DOHH2 (cell line): ENCODE measurements at regions not wholly inside any gene's neighbourhood (a gene's known extent, or its start where the extent isn't known, plus 50 kb on each side); places are given as distances from the start of the nearest gene placed in this dataset.

Experiments
- H3F3A ChIP-seq: fragments of 200-600 bp; sonication (generic), shearing (Covaris generic); 2 replicates; pipeline ENCODE4 v1.6.0; 2016; ENCODE audit warnings: antibody characterized with exemption, mild to moderate bottlenecking; ENCODE audit not compliant: control insufficient read depth, insufficient read depth
- H3K27ac ChIP-seq: fragments of 200-600 bp; sonication (generic); 2 replicates; pipeline ENCODE4 v1.5.1; 2014; ENCODE audit warnings: low read depth, mild to moderate bottlenecking, low read length, moderate library complexity
- H3K27me3 ChIP-seq: fragments of 200-600 bp; sonication (generic); 2 replicates; pipeline ENCODE4 v1.6.1; 2014; ENCODE audit warnings: mild to moderate bottlenecking, low read length, mixed read lengths; ENCODE audit not compliant: control insufficient read depth
- H3K36me3 ChIP-seq: fragments of 200-600 bp; sonication (generic); 2 replicates; pipeline ENCODE4 v1.6.1; 2014; ENCODE audit warnings: mild to moderate bottlenecking, low read length, moderate library complexity, mixed read lengths; ENCODE audit not compliant: control insufficient read depth
- H3K4me1 ChIP-seq: fragments of 200-600 bp; sonication (generic); 2 replicates; pipeline ENCODE4 v1.6.1; 2014; ENCODE audit warnings: mild to moderate bottlenecking, low read length, mixed read lengths; ENCODE audit not compliant: control insufficient read depth
- H3K4me2 ChIP-seq: fragments of 200-600 bp; sonication (generic); 2 replicates; pipeline ENCODE4 v1.6.0; 2014; ENCODE audit warnings: mild to moderate bottlenecking, low read length, moderate library complexity
- H3K4me3 ChIP-seq: fragments of 200-600 bp; sonication (generic); 2 replicates; pipeline ENCODE4 v1.5.1; 2014; ENCODE audit warnings: mild to moderate bottlenecking, low read length, mixed read lengths
- H3K79me2 ChIP-seq: fragments of 200-600 bp; sonication (generic); 2 replicates; pipeline ENCODE4 v1.6.1; 2014; ENCODE audit warnings: mild to moderate bottlenecking, low read length, mixed read lengths; ENCODE audit not compliant: control insufficient read depth
- H3K9me2 ChIP-seq: fragments of 200-600 bp; sonication (generic); replicated peaks from 2 replicates; pipeline ENCODE4 v1.6.1; 2014; ENCODE audit warnings: mild to moderate bottlenecking, low read length, mixed read lengths; ENCODE audit not compliant: control insufficient read depth
- H3K9me3 ChIP-seq: fragments of 200-600 bp; sonication (generic); 2 replicates; pipeline ENCODE4 v1.6.1; 2014; ENCODE audit warnings: antibody characterized with exemption, low read length, mixed read lengths; ENCODE audit not compliant: control insufficient read depth, insufficient read depth
- H4K20me1 ChIP-seq: fragments of 200-600 bp; sonication (generic); 2 replicates; pipeline ENCODE4 v1.6.0; 2014; ENCODE audit warnings: low read depth, mild to moderate bottlenecking, antibody characterized with exemption, low read length, moderate library complexity; ENCODE audit not compliant: control insufficient read depth, insufficient read depth
- CTCF ChIP-seq: fragments of 200-600 bp; sonication (generic); IDR thresholded peaks from one replicate; pipeline ENCODE4 v1.5.1; 2014; ENCODE audit warnings: antibody characterized with exemption, mild to moderate bottlenecking, low read depth, low read length; ENCODE audit not compliant: poor library complexity, severe bottlenecking
- EZH2phosphoT487 ChIP-seq: fragments of 200-600 bp; sonication (generic); IDR thresholded peaks from 2 replicates; pipeline ENCODE4 v1.6.1; 2017; ENCODE audit warnings: borderline replicate concordance, mild to moderate bottlenecking, antibody characterized with exemption, low read length, moderate library complexity, mixed read lengths

- no peaks in the 10 kb centered on the region for H4K20me1 ChIP-seq
- no peaks in the 10 kb centered on the region for H3K36me3 ChIP-seq
- no peaks in the 10 kb centered on the region for H3K27me3 ChIP-seq
- no peaks in the 10 kb centered on the region for H3F3A ChIP-seq
- H3K9me3 ChIP-seq: peaks cover 7% of the 10 kb centered on the region; the same call in 1 of the 2 replicates
- no peaks in the 10 kb centered on the region for H3K9me2 ChIP-seq
- no peak overlapping the region for H3K27ac ChIP-seq
- no peak overlapping the region for H3K4me3 ChIP-seq
- H3K4me1 ChIP-seq: no peaks in the 10 kb centered on the region
- H3K79me2 ChIP-seq: no peaks in the 10 kb centered on the region
- no peak for TF ChIP-seq EZH2phosphoT487
- TF ChIP-seq CTCF: no peak
- no peak overlapping the region for H3K4me2 ChIP-seq
Observed at GRCh38 chr22:27260087-27260698, 541.4 kb downstream of the MN1 start.

GRCh38 chr22:27262361-27262760 is 539.2 kb downstream of the MN1 start:
- TF ChIP-seq EZH2phosphoT487: no peak
- H3K27ac ChIP-seq: no peak overlapping the region
- no peaks in the 10 kb centered on the region for H4K20me1 ChIP-seq
- no peak overlapping the region for H3K4me3 ChIP-seq
- H3K9me3 ChIP-seq: no peaks in the 10 kb centered on the region
- H3K9me2 ChIP-seq: no peaks in the 10 kb centered on the region
- no peaks in the 10 kb centered on the region for H3K79me2 ChIP-seq
- no peak overlapping the region for H3K4me2 ChIP-seq
- H3K4me1 ChIP-seq: no peaks in the 10 kb centered on the region
- no peaks in the 10 kb centered on the region for H3K36me3 ChIP-seq
- H3F3A ChIP-seq: no peaks in the 10 kb centered on the region
- H3K27me3 ChIP-seq: no peaks in the 10 kb centered on the region

- Histone ChIP-seq H3K4me1 (no peaks in the 10 kb centered on the region), H3K79me2 (no peaks in the 10 kb centered on the region)
- TF ChIP-seq CTCF (no peak), EZH2phosphoT487 (no peak)
Observed at GRCh38 chr22:27264184-27264583, 537.4 kb downstream of the MN1 start.

GRCh38 chr22:27267145-27267544 is 534.4 kb downstream of the MN1 start:
- Histone ChIP-seq H3K9me2 (no peaks in the 10 kb centered on the region), H3K4me2 (no peak overlapping the region), H3K36me3 (no peaks in the 10 kb centered on the region), H3K27me3 (no peaks in the 10 kb centered on the region), H3K4me1 (no peaks in the 10 kb centered on the region), H3K27ac (no peak overlapping the region), H3K9me3 (no peaks in the 10 kb centered on the region), H3K79me2 (no peaks in the 10 kb centered on the region), H3K4me3 (no peak overlapping the region), H3F3A (no peaks in the 10 kb centered on the region), H4K20me1 (no peaks in the 10 kb centered on the region)
- no peak for TF ChIP-seq EZH2phosphoT487
- no peak for TF ChIP-seq CTCF

More at GRCh38 chr22:27264184-27264583, 537.4 kb downstream of the MN1 start:
- Histone ChIP-seq H3K4me3 (no peak overlapping the region), H3K4me2 (no peak overlapping the region), H4K20me1 (no peaks in the 10 kb centered on the region), H3K36me3 (no peaks in the 10 kb centered on the region), H3K9me3 (no peaks in the 10 kb centered on the region), H3K27me3 (no peaks in the 10 kb centered on the region), H3F3A (no peaks in the 10 kb centered on the region), H3K27ac (no peak overlapping the region), H3K9me2 (no peaks in the 10 kb centered on the region)
